ENCODE measurements at regions not wholly inside any gene's neighbourhood (a gene's known extent, or its start where the extent isn't known, plus 50 kb on each side); places are given as distances from the start of the nearest gene placed in this dataset.
"Not testable (repeated sequence)": the region's sequence is repeated elsewhere in the genome, so short reads cannot be mapped to it uniquely, and the experiment has no call there.

DNA sequence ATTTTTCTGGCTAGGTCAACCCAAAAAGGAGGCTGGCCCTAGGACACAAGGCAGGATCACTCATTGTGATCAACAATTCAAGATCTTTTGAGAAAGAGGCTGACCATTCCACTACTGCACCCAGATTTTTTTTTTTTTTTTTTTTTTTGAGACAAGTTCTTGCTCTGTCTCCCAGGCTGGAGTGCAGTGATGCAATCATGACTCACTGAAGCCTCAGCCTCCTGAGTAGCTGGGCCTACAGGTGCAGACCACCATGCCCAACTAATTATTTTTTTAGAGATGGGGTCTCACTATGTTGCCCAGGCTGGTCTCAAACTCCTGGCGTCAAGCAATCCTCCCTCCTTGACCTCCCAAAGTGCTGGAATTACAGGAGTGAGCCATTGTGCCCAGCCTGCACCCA is 265.4 kb downstream of the SOX9 start:
- TF ChIP-seq EZH2phosphoT487 (IDR thresholded peaks at IDR 0.05; ENCODE audit: borderline replicate concordance), result not testable (repeated sequence)
- TF ChIP-seq, protein P1, sequence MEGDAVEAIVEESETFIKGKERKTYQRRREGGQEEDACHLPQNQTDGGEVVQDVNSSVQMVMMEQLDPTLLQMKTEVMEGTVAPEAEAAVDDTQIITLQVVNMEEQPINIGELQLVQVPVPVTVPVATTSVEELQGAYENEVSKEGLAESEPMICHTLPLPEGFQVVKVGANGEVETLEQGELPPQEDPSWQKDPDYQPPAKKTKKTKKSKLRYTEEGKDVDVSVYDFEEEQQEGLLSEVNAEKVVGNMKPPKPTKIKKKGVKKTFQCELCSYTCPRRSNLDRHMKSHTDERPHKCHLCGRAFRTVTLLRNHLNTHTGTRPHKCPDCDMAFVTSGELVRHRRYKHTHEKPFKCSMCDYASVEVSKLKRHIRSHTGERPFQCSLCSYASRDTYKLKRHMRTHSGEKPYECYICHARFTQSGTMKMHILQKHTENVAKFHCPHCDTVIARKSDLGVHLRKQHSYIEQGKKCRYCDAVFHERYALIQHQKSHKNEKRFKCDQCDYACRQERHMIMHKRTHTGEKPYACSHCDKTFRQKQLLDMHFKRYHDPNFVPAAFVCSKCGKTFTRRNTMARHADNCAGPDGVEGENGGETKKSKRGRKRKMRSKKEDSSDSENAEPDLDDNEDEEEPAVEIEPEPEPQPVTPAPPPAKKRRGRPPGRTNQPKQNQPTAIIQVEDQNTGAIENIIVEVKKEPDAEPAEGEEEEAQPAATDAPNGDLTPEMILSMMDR (conservative IDR thresholded peaks at IDR 0.05; ENCODE audit: low read length), result not testable (repeated sequence)

All from Loucy (cell line).